Testis (tissue), 2 donors: ENCODE measurements at regions not wholly inside any gene's neighbourhood (a gene's known extent, or its start where the extent isn't known, plus 50 kb on each side); places are given as distances from the start of the nearest gene placed in this dataset.

Source experiments
- DNase-seq: peaks from one replicate; pipeline ENCODE4 v3.0.0-alpha.2; 2019
- H3K27ac ChIP-seq, 2 donors: fragments of 200-600 bp; sonication (generic); one replicate each; pipeline ENCODE4 v1.5.1; 2019
- H3K27me3 ChIP-seq: fragments of 200-600 bp; sonication (generic); one replicate; pipeline ENCODE4 v1.5.1; 2019
- H3K36me3 ChIP-seq: fragments of 200-600 bp; sonication (generic); one replicate; pipeline ENCODE4 v1.5.1; 2017; ENCODE audit warnings: low read depth; ENCODE audit errors: missing control alignments
- H3K4me1 ChIP-seq: fragments of 200-600 bp; sonication (generic); one replicate; pipeline ENCODE4 v1.5.1; 2019
- H3K4me3 ChIP-seq, 2 donors: fragments of 200-600 bp; sonication (generic); one replicate each; pipeline ENCODE4 v1.5.1; 2017 to 2019
- H3K9me3 ChIP-seq: fragments of 200-600 bp; sonication (generic); one replicate; pipeline ENCODE4 v1.5.1; 2017
- CTCF ChIP-seq, 3 experiments: fragments of 450-650 bp in 2 of 3; fragments of 200-600 bp in 1 of 3; sonication (generic) in 1 of 3; IDR thresholded peaks; one replicate each; pipeline ENCODE4 v1.5.1; 2016 to 2019; ENCODE audit warnings: antibody characterized with exemption in 3 of 3, mild to moderate bottlenecking in 2 of 3, moderate library complexity in 1 of 3
- POLR2A ChIP-seq: fragments of 450-650 bp; IDR thresholded peaks from one replicate; pipeline ENCODE4 v1.6.1; 2017; ENCODE audit warnings: antibody characterized with exemption, mild to moderate bottlenecking, moderate library complexity
- WGBS, 2 donors: methylation state at CpG; one replicate each; pipeline ENCODE4 v1.1.5; 2018; 5-methylcytosine and 5-hydroxymethylcytosine counted together
- intact Hi-C: fragments of 100-400 bp; cut with DNase I; formaldehyde crosslinking; loops from one replicate; pipeline ENCODE4 v1.15.1; 2023; ENCODE audit warnings: low total_unique reads

- no peaks in the 10 kb centered on the region for H3K36me3 ChIP-seq
- no peak for TF ChIP-seq POLR2A
- no peak for TF ChIP-seq CTCF (IDR thresholded peaks at IDR 0.05)
- no peaks in the 10 kb centered on the region for H3K4me1 ChIP-seq
- no peak for DNase-seq
- intact Hi-C loops, result no loop called here
- 68 to 82% methylated on average over 2 of the region's 2 CpGs for WGBS, 2 donors
- no peaks in the 10 kb centered on the region for H3K9me3 ChIP-seq
- H3K4me3 ChIP-seq, result no peak overlapping the region
- H3K27ac ChIP-seq, result no peak overlapping the region
- no peaks in the 10 kb centered on the region for H3K27me3 ChIP-seq
Measured at GRCh38 chr6:66913657-66914056, 1206.6 kb upstream of the EYS start.

- no peaks in the 10 kb centered on the region for H3K27me3 ChIP-seq
- TF ChIP-seq CTCF (IDR thresholded peaks at IDR 0.05) (no peak), POLR2A (no peak)
- 48 to 84% methylated on average over 4 of the region's 4 CpGs for WGBS, 2 donors
- DNase-seq, result no peak
- H3K36me3 ChIP-seq, result no peaks in the 10 kb centered on the region
- H3K4me3 ChIP-seq, result no peak overlapping the region
- no peak overlapping the region for H3K27ac ChIP-seq
- H3K9me3 ChIP-seq, result no peaks in the 10 kb centered on the region
- intact Hi-C loops, result no loop called here
- H3K4me1 ChIP-seq, result no peaks in the 10 kb centered on the region
Measured at GRCh38 chr6:66902457-66902856, 1195.4 kb upstream of the EYS start.

- no peak for DNase-seq
- H3K36me3 ChIP-seq, result no peaks in the 10 kb centered on the region
- H3K4me1 ChIP-seq, result no peaks in the 10 kb centered on the region
- WGBS, 2 donors, result 64 to 77% methylated on average over 8 of the region's 8 CpGs
- no peak for TF ChIP-seq CTCF (IDR thresholded peaks at IDR 0.05)
- no peak for TF ChIP-seq POLR2A
- no peak overlapping the region for H3K4me3 ChIP-seq
- intact Hi-C loops, result no loop called here
- H3K9me3 ChIP-seq, result no peaks in the 10 kb centered on the region
- no peak overlapping the region for H3K27ac ChIP-seq
- H3K27me3 ChIP-seq, result no peaks in the 10 kb centered on the region
Measured at GRCh38 chr6:66900133-66901083, 1193.4 kb upstream of the EYS start.

GRCh38 chr6:66897576-66897975 is 1190.5 kb upstream of the EYS start:
- TF ChIP-seq POLR2A (no peak), CTCF (IDR thresholded peaks at IDR 0.05) (no peak)
- 93 to 96% methylated on average over 2 of the region's 2 CpGs for WGBS, 2 donors
- intact Hi-C loops, result no loop called here
- Histone ChIP-seq H3K4me1 (no peaks in the 10 kb centered on the region), H3K4me3 (no peak overlapping the region), H3K27ac (no peak overlapping the region), H3K36me3 (no peaks in the 10 kb centered on the region), H3K9me3 (no peaks in the 10 kb centered on the region), H3K27me3 (no peaks in the 10 kb centered on the region)
- DNase-seq, result no peak

- intact Hi-C loops, result no loop called here
- H3K27ac ChIP-seq, result no peak overlapping the region
- WGBS, 2 donors, result 94 to 98% methylated on average over 5 of the region's 5 CpGs
Measured at GRCh38 chr6:66896415-66896814, 1189.4 kb upstream of the EYS start.

More at GRCh38 chr6:66896415-66896814, 1189.4 kb upstream of the EYS start:
- DNase-seq, result no peak
- TF ChIP-seq POLR2A, result no peak
- no peak for TF ChIP-seq CTCF (IDR thresholded peaks at IDR 0.05)
- Histone ChIP-seq H3K36me3 (no peaks in the 10 kb centered on the region), H3K9me3 (no peaks in the 10 kb centered on the region), H3K4me3 (no peak overlapping the region), H3K27me3 (no peaks in the 10 kb centered on the region), H3K4me1 (no peaks in the 10 kb centered on the region)
